ENCODE measurements at regions not wholly inside any gene's neighbourhood (a gene's known extent, or its start where the extent isn't known, plus 50 kb on each side); places are given as distances from the start of the nearest gene placed in this dataset.

DNA sequence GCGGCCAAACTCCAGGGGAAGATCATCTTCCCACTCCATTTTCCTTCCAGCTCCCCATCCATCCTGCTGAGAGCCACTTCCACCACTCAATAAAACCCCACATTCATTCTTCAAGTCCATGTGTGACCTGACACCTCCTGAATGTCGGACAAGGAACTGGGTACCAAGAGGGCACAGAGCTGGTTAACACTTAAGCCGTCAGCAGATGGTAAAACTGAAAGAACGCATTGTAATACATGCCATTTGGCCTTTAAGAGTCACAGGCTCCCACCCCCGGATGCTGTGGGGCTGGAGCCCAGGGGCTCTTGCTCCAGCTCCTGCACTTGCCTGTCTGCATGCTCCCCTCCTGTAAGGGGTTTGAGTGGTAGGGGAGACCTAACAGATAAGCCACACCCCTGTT, 753.9 kb downstream of the COL12A1 start:
- TF ChIP-seq POLR2A (IDR thresholded peaks at IDR 0.05), result no peak
- TF ChIP-seq, protein P1, sequence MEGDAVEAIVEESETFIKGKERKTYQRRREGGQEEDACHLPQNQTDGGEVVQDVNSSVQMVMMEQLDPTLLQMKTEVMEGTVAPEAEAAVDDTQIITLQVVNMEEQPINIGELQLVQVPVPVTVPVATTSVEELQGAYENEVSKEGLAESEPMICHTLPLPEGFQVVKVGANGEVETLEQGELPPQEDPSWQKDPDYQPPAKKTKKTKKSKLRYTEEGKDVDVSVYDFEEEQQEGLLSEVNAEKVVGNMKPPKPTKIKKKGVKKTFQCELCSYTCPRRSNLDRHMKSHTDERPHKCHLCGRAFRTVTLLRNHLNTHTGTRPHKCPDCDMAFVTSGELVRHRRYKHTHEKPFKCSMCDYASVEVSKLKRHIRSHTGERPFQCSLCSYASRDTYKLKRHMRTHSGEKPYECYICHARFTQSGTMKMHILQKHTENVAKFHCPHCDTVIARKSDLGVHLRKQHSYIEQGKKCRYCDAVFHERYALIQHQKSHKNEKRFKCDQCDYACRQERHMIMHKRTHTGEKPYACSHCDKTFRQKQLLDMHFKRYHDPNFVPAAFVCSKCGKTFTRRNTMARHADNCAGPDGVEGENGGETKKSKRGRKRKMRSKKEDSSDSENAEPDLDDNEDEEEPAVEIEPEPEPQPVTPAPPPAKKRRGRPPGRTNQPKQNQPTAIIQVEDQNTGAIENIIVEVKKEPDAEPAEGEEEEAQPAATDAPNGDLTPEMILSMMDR (IDR thresholded peaks at IDR 0.05), result no peak
- TF ChIP-seq POLR2AphosphoS5 (IDR thresholded peaks at IDR 0.05), result no peak

All from breast epithelium (tissue), 3 donors.